ENCODE measurements at regions not wholly inside any gene's neighbourhood (a gene's known extent, or its start where the extent isn't known, plus 50 kb on each side); places are given as distances from the start of the nearest gene placed in this dataset.

DNA sequence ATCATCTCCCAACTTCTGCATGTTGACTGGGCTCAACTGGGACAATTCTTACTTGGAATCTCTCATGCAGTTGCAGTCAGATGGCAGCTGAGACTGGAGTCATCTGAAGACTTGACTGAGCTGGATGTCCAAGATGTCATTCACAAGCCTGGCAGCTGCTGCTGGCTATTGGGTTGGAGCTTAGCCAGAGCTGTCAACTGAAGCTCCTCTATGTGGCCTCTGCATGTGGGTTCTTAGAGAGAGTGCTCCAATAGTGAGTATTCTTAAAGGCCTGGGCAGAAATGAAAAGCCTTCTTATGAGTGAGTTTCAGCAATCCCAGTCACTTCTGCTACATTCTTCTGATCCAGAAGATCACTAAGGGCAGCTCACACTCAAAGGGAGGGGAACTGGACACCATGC, 440.9 kb downstream of the LRIG3 start:
- Mint-ChIP-seq H3K27ac (no peak overlapping the region), H3K4me1 (ENCODE audit: low read depth) (no peaks in the 10 kb centered on the region), H3K9me3 (no peaks in the 10 kb centered on the region), H3K36me3 (ENCODE audit: low read depth) (no peaks in the 10 kb centered on the region), H3K4me3 (no peak overlapping the region), H3K27me3 (no peaks in the 10 kb centered on the region)
- ChIA-PET CTCF (no interaction called here), POLR2A (no interaction called here)
- ATAC-seq, result no peak
- intact Hi-C loops (cut with micrococcal nuclease), result no loop called here
- TF ChIP-seq, protein P1, sequence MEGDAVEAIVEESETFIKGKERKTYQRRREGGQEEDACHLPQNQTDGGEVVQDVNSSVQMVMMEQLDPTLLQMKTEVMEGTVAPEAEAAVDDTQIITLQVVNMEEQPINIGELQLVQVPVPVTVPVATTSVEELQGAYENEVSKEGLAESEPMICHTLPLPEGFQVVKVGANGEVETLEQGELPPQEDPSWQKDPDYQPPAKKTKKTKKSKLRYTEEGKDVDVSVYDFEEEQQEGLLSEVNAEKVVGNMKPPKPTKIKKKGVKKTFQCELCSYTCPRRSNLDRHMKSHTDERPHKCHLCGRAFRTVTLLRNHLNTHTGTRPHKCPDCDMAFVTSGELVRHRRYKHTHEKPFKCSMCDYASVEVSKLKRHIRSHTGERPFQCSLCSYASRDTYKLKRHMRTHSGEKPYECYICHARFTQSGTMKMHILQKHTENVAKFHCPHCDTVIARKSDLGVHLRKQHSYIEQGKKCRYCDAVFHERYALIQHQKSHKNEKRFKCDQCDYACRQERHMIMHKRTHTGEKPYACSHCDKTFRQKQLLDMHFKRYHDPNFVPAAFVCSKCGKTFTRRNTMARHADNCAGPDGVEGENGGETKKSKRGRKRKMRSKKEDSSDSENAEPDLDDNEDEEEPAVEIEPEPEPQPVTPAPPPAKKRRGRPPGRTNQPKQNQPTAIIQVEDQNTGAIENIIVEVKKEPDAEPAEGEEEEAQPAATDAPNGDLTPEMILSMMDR (IDR thresholded peaks at IDR 0.05), result no peak
- no peak for DNase-seq

DNA sequence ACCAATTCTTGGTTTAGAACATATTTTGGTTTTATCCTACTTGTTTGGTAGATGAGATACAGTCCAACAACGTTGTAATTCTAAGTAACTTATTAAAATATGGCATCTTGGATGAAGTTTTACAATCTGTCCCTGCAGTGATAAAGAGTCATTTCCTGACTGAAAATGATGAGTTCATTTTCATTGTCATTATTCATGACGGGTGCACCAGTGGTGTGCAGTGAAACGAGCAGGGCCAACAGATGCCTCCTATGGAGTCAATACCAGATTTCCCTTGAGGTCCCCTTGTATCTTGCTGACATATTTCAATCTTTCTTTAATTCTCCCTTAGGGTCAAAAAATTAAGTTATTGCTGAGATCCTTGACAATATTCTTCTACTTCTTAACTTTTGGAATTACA, 438.5 kb downstream of the LRIG3 start:
- Mint-ChIP-seq H3K27me3 (no peaks in the 10 kb centered on the region), H3K4me1 (ENCODE audit: low read depth) (no peaks in the 10 kb centered on the region), H3K9me3 (no peaks in the 10 kb centered on the region), H3K27ac (no peak overlapping the region), H3K36me3 (ENCODE audit: low read depth) (no peaks in the 10 kb centered on the region), H3K4me3 (no peak overlapping the region)
- TF ChIP-seq, protein P1 (IDR thresholded peaks at IDR 0.05), result no peak
- intact Hi-C loops (cut with micrococcal nuclease), result no loop called here
- POLR2A ChIA-PET, result no interaction called here
- DNase-seq (no peak), ATAC-seq (no peak)
- CTCF ChIA-PET, result no interaction called here

DNA sequence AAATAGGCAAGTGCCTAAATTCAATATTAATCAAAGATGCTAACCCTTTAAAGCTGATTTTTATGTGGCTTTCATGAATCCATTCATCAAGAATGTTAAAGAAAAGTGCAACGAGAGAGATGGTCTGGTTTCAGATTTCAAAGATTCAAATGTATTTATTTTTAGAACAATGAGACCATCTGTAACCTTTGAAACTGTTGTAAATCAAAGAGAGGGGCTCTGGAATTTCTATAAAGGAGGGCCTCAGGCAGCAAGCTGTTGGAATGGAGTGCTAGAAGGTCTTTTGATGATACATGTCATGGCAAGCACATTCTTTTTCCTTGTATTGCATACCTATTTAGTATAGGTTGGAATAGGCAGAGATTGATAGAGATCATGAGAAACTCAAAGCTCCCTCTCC, 433.0 kb downstream of the LRIG3 start:
- intact Hi-C loops (cut with micrococcal nuclease), result no loop called here
- Mint-ChIP-seq H3K4me1 (ENCODE audit: low read depth) (no peaks in the 10 kb centered on the region), H3K9me3 (no peaks in the 10 kb centered on the region), H3K27me3 (no peaks in the 10 kb centered on the region), H3K27ac (no peak overlapping the region), H3K36me3 (ENCODE audit: low read depth) (no peaks in the 10 kb centered on the region), H3K4me3 (no peak overlapping the region)
- POLR2A ChIA-PET, result no interaction called here
- TF ChIP-seq, protein P1 (IDR thresholded peaks at IDR 0.05), result no peak
- DNase-seq (no peak), ATAC-seq (no peak)
- CTCF ChIA-PET, result interaction anchor here (0.7 kb wide), 1 partner anchor 17 kb away, joined by 3 read pairs; no protein-coding TSS in a partner anchor

DNA sequence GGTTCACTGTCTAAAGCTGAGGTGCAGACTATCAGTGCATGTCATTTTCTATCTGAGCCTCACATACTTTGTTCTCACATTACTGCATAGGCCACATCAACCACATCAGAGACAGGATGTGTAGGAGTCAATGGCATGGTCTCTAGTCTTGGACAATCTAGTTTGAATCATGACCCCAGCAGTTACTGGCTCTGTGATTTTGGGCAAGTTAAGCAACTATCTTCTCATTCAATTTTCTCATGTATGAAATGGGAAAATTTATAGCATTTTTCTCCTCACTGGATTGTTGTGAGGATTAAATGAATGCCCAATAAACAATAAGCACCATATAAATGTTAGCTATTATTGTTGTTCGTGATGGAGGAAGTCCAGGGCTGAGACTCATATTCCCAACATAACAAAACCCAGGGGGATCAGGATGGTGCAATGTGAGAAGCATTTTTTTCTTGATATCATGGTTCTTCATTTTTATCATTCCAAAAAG, 432.6 kb downstream of the LRIG3 start:
- intact Hi-C loops (cut with micrococcal nuclease), result no loop called here
- CTCF ChIA-PET, result interaction anchor here (0.7 kb wide), 1 partner anchor 17 kb away, joined by 3 read pairs; no protein-coding TSS in a partner anchor
- no peaks in the 10 kb centered on the region for H3K36me3 Mint-ChIP-seq (ENCODE audit: low read depth)
- no peaks in the 10 kb centered on the region for H3K9me3 Mint-ChIP-seq
- no peaks in the 10 kb centered on the region for H3K4me1 Mint-ChIP-seq (ENCODE audit: low read depth)
- TF ChIP-seq, protein P1 (IDR thresholded peaks at IDR 0.05), result no peak
- H3K4me3 Mint-ChIP-seq, result no peak overlapping the region
- ATAC-seq, result no peak
- DNase-seq, result no peak
- H3K27me3 Mint-ChIP-seq, result no peaks in the 10 kb centered on the region
- POLR2A ChIA-PET, result no interaction called here
- H3K27ac Mint-ChIP-seq, result no peak overlapping the region

DNA sequence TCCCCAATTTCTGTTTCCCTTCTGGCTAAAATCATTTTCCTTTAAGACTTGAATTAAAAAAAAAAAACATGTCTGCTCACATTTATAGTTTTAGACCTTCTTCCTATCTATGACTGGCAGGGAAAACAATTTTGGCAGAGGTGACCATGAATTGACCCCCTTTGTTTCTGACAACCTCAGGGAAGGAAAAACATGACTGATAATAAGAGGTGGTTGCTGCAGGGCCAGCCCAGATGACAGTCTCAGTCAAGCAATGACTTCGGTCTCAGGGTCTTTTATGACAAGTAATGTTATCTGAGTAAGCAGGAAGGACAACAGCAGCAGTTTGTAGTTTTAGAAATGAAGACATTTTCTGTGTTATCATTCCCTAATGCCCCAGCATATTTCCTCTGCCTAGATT, 430.9 kb downstream of the LRIG3 start:
- CTCF ChIA-PET, result no interaction called here
- Mint-ChIP-seq H3K4me1 (ENCODE audit: low read depth) (no peaks in the 10 kb centered on the region), H3K4me3 (no peak overlapping the region), H3K9me3 (no peaks in the 10 kb centered on the region), H3K27ac (no peak overlapping the region), H3K36me3 (ENCODE audit: low read depth) (no peaks in the 10 kb centered on the region), H3K27me3 (no peaks in the 10 kb centered on the region)
- no peak for DNase-seq
- intact Hi-C loops (cut with micrococcal nuclease), result no loop called here
- TF ChIP-seq, protein P1 (IDR thresholded peaks at IDR 0.05), result no peak
- POLR2A ChIA-PET, result no interaction called here
- no peak for ATAC-seq
